ENCODE measurements at regions not wholly inside any gene's neighbourhood (a gene's known extent, or its start where the extent isn't known, plus 50 kb on each side); places are given as distances from the start of the nearest gene placed in this dataset.
"Not testable (repeated sequence)": the region's sequence is repeated elsewhere in the genome, so short reads cannot be mapped to it uniquely, and the experiment has no call there.

GRCh38 chr18:26648509-26649192, 100.3 kb upstream of the KCTD1 start:
- no peak for DNase-seq

GRCh38 chr18:26646901-26647300, 98.5 kb upstream of the KCTD1 start:
- DNase-seq = no peak

GRCh38 chr18:26642440-26643348, 94.3 kb upstream of the KCTD1 start:
- no peak for DNase-seq

GRCh38 chr18:26640541-26640940, 92.2 kb upstream of the KCTD1 start:
- DNase-seq = no peak

GRCh38 chr18:26639149-26639548, 90.8 kb upstream of the KCTD1 start:
- no peak for DNase-seq

DNA sequence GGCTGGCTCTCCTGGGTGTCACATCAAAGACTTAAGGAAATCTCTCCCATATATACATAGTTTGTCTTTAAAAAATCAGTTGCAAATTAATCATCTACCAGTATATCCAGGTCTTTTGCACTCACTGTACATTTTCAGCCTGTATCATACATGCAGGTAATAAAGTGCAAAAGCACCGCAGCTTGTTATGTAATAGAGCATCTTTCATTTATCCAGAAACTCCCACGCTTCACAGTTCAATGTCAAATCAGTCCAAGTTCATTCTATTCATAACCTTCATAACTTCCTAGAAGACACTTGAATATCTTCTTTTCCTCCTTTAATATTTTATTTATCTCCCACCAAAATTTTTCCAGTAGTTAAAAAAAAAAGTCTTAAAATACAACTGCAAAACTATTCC, 89.6 kb upstream of the KCTD1 start:
- no peak for DNase-seq

DNA sequence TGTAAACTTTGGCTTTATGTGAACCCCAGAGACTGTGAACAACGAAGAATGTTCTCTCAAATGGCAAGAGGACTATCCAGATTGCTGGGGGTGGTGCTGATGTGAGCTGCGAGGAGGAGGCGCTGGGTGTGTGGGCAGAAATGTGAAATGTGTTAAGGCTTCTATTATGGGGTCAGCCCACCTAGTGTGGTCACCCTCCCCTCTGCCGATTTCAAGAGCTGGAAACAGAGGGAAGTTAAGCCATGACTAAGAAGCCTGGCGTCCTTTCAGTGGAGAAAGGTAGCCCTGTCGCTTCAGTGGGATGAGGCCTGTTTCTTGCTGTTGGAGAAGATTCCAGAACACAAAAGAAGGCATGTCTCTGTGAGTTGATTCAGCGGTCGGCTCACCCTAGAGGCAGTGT, 89.0 kb upstream of the KCTD1 start:
- DNase-seq = no peak

GRCh38 chr18:26635466-26635865, 87.1 kb upstream of the KCTD1 start:
- DNase-seq = no peak

DNA sequence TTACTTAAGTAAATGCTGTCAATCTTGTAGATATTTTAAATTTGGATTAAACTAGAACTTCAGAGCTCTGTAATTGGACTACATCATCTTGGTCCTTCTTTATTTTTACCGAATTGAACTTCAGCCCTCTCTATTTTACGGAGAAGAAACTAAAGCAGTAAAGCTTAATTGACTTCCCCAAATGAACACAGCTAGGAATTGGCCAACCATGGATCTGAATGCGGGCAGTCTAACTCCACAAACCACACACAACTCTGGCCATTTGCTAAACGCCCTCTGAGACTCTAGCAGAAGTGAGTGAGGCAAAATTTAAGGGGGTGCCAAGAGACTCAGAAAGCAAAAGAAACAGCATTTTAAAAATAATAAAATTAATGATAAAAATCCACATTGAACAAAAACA, 86.3 kb upstream of the KCTD1 start:
- DNase-seq = no peak

- DNase-seq = no peak
Measured at GRCh38 chr18:26631135-26631534, 82.8 kb upstream of the KCTD1 start.

DNA sequence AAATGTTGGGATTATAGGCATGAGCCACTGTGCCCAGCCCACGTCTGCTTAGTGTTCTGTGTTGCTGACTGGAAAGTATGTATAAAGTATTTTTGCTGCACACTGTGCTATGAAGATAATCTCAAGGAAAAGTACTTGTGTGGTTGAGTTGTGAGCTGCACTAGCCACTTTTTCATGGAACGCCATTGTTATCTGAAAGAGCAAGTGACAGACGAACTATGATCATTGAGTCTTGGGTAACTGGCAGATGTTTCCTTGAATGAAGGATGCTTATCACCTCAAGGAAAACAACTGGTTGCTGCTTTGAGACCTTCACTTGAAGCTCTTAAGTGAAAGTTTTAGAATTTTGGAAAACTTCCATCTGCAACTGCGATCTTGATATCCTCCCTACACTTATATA, 82.2 kb upstream of the KCTD1 start:
- no peak for DNase-seq

- DNase-seq = no peak
Measured at GRCh38 chr18:26628017-26628416, 79.7 kb upstream of the KCTD1 start.

- no peak for DNase-seq
Measured at GRCh38 chr18:26624443-26624842, 76.1 kb upstream of the KCTD1 start.

DNA sequence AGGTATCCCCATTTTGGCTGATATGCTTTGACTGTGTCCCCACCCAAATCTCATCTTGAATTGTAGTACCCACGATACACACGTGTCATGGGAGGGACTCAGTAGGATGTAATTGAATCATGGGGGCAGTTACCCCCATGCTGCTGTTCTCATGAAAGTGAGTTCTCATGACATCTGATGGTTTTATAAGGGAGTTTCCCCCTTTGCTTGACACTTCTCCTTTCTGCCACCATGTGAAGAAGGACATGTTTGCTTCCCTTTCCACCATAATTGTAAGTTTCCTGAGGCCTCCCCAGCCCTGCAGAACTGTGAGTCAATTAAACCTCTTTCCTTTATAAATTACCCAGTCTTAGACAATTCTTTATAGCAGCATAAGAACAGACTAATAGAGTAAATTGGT, 75.0 kb upstream of the KCTD1 start:
- DNase-seq = not testable (repeated sequence)

DNA sequence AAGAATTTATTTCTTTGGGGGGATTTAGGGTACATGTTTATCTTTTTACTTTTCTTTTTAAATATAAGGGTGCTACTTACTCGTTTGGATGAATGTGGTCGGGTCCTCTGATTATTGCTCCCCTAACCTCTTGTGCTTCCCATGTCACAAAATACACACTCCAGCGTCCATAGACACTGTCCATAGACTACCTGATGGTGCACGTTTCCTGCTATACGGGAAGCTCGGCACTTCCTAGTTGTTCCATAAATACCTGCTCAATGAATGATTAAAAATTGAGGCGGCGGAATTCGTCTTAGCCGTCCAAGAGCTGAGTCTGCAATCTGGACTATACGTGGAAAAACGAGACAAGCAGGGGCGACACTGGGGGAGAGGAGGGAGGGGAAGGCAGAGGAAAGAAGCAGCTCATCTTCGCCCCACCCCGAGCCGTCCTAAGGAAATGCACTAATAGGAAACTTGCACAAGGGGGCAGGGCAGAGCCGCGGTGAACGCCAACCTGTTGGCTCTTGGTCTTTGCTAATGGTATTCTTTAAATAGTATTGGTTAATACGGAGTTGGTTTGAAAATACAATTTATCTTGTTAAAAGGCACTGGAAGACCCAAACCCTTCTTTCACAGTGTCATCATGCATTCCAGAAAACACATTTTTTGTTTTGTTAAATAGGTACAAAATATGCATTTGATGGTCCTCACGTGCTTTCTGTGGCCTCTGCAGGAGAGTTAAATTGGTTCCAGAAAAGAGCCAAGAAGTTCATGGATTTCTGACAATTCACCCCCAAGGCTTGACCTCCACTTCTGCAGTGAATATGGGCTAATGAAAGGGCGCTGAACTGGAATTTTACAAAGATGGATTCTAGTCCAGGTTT, 73.0 kb upstream of the KCTD1 start:
- peak; percentile 32 for DNase-seq

- no peak for DNase-seq
Measured at GRCh38 chr18:26619350-26619749, 71.0 kb upstream of the KCTD1 start.

- DNase-seq = no peak
Measured at GRCh38 chr18:26618135-26618534, 69.8 kb upstream of the KCTD1 start.

- DNase-seq = no peak
Measured at GRCh38 chr18:26617151-26617554, 68.8 kb upstream of the KCTD1 start.

DNA sequence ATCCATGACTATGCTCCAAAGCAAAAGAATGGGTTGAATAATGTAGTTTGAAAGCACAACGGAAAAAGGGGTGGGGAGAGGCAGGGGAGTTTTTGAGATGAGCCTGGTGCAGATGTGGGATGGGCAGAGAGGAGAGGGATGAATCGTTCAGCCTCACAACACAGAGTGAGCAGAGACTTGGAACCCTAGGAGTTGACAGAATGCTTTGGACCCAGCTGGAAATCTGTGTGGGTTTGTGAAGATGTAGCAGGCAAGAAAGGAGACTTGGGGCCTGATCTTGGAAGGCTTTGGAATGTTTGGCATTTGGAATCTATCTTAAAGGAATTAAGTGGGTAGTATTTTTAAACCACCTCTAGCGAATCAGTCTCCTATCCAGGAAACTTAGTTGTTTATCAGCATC, 66.0 kb upstream of the KCTD1 start:
- DNase-seq = no peak
